DMS 273 (cell line): ENCODE measurements at regions not wholly inside any gene's neighbourhood (a gene's known extent, or its start where the extent isn't known, plus 50 kb on each side); places are given as distances from the start of the nearest gene placed in this dataset.
A peak's percentile ranks its signal among the peaks of the same experiment; 100 is the strongest.

Experiments used
- DNase-seq: peaks from one replicate; lab custom pipeline; 2025; ENCODE audit not compliant: unreplicated experiment; lab: John Stamatoyannopoulos, UW

GRCh38 chr5:74044936-74045335, 418.9 kb downstream of the ARHGEF28 start:
- no peak for DNase-seq

- no peak for DNase-seq
These were observed 417.0 kb downstream of the ARHGEF28 start for GRCh38 chr5:74042959-74043358.

GRCh38 chr5:74042559-74042958, 416.6 kb downstream of the ARHGEF28 start:
- no peak for DNase-seq

- no peak for DNase-seq
These were observed 415.9 kb downstream of the ARHGEF28 start for GRCh38 chr5:74041913-74042312.

DNA sequence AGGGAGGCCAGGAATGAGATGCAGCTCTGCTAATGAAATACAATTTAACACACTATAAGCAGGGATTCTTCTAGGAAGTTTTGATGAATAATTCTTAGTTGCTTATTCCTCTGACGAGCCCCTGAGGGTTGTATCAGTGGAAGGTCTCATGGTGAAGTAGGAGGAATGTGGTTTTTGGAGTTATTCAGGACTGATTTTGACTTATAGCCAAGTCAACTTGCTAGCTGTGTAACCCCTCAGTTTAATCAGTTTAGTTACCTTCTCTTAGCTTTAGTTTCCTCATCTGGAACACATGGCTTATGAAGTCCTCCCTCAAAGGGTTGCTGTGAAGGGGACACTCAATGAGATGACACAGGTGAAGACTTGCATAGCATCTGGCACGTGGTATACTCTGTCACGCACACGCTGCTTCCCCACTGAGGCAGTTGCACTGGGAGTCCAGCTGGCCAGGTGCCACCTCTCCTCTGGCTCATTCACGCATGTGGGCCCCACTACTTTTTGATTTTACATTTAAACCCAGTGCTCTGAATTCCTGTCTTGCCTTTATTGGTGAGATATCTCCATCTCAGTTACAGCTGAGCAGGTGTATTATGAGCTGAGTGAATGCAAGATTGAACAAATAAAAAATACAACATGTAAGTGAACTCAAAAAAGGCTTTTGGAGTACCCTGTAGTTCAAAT, 415.0 kb downstream of the ARHGEF28 start:
- DNase-seq, result peak; percentile 79

DNA sequence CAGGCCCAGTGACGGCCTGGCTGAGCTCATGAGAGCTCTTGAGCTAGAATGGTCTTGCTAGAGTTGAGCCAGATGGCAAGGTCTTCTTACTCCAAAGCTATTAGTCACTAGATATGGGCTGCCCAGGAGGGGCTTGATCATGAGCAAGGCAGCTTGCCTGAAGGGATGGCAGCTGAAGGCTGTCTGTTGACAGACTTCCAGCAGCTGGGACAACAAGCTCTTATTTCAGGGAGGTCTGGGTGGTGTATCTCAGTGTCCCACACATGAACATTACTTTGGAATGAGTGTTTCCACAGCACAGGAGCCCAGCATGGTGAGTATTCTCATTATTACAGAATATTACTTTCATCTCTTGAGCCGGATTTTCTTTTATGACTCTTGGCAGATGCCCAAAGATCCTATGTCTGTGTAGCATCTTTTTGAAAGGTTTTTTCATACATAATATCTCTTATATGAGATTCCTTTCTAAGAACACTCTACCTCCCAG, 414.1 kb downstream of the ARHGEF28 start:
- DNase-seq, result peak; percentile 98

GRCh38 chr5:74037321-74037720, 411.3 kb downstream of the ARHGEF28 start:
- no peak for DNase-seq

DNA sequence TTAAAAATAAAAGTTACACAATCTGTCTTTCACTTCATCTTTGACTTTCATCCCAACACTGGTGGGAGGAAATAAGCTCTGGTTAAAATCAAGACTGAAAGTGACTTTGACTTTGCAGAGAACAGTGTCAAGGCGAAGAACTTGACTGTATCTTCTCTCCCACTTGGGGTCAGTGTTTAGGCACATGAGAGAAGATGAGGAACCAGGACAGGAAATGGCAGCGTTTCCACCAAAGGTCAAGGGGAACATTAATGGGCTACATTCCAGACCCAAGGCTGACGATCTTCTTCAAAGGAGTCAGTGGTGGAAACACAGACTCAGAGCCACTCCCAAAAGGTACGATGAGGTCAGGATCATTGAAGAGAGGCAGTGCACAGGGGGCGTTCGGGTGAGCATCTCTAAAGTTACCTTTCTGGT, 409.5 kb downstream of the ARHGEF28 start:
- peak; percentile 75 for DNase-seq

DNA sequence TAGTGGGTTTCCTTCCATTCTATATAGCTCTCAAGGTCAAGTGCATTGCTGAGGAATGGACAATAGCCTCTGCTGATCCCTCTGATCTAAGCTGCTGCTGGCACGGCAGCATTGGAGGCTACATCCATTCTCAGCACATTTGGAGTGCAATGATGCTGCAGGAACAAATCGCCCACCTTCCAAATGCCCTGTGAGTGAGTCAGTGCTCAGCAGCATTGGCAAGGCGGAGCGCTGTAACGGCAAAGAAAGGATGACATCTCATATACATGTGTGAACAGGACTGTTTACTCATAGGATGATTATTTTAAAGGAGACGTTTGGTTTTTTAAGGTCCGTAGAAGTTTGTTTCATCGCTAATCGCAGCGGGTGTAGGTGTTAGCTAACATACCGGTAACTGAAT, 408.7 kb downstream of the ARHGEF28 start:
- peak; percentile 29 for DNase-seq

DNA sequence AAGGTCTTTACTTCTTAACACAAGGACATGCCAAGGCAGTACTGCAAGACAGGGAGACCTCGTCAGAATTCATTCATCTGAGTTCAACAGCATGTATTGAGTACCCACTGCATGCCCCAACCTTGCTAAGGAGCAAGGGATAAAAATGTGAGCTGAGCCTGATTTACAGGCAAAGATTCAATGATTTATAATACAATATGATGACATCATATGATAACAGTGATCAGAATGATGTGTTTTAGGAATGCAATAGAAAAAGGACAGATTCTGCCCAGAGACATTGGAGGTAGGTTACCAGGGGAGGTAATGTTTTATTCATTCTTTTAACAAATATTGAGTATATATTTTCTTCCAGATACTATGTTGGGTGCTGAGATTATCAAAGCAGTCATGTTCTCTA, 406.6 kb downstream of the ARHGEF28 start:
- DNase-seq, result no peak

DNA sequence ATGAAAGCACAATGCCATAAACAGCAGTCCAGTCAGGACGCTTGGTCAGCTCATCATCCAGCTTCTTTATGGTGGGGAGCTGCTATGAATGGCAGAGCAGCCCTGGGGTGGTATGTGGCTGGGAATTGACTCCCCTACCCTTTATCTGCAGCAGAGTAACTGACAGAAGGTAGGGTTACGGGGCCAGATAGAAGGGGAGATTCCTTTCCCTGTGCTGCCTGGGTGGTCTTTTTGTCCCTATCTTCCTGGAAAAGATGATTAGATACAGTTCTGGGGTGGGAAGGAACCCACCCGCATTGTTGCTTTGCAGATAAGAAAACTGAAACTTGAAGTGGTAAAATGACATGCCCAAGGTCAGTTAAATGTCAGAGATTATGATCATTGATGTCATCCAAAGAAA, 405.5 kb downstream of the ARHGEF28 start:
- DNase-seq, result no peak

DNA sequence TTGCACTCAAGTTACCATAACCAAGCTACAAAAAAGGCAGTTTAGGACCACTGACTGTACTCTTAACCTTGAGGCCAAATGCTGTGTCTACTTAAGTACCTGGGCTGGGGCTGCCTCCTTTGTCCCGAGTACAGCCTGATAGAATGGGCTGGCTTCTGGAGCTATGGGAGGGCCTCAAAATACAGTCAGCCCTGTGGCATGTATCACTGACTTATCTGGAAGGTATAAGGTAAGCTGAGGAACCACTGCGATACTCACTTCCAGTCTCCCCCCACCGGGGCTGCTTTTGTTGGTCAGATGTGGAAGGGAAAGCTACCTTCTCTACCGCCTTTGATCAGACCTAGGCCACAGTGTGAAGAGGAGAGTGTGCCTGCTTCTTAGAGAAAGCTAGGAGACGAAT, 404.8 kb downstream of the ARHGEF28 start:
- no peak for DNase-seq

DNA sequence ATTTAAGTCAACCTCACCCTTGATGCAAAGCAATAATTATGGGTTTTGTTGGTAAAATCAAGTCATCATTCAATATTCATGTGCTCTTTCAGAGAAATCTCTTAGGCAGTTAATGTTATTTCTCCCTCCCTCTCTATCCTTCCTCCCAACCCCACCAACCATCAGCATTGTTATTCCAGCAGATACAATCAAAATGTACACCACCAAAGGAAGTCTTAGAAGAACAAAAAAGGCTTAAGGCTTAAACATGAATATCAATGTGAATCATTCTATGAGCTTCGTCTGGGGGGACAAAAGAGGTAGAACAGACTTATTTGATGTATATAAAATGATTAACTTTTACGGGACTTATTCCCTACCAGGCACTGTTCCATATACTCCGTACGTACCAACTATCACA, 404.4 kb downstream of the ARHGEF28 start:
- no peak for DNase-seq

- DNase-seq, result no peak
These were observed 403.0 kb downstream of the ARHGEF28 start for GRCh38 chr5:74028976-74029375.

DNA sequence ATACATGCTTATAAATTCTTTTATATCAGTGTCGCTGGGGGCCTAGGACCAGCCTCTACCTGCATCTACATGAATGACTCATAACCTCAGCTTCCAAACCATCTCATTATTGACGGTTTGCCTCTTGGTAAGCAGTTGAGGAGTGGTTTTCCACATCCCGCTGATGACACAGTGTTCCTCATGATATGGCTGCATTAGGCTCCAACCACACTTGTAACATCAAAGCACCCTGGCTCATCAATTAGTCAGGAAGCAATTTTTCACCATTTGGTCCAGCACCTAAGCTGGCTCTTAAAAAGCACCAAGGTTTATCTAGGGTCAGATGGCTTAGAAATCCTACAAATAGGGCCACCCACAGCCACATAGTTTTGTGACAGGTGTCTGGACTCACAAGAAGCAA, 402.4 kb downstream of the ARHGEF28 start:
- DNase-seq, result no peak

DNA sequence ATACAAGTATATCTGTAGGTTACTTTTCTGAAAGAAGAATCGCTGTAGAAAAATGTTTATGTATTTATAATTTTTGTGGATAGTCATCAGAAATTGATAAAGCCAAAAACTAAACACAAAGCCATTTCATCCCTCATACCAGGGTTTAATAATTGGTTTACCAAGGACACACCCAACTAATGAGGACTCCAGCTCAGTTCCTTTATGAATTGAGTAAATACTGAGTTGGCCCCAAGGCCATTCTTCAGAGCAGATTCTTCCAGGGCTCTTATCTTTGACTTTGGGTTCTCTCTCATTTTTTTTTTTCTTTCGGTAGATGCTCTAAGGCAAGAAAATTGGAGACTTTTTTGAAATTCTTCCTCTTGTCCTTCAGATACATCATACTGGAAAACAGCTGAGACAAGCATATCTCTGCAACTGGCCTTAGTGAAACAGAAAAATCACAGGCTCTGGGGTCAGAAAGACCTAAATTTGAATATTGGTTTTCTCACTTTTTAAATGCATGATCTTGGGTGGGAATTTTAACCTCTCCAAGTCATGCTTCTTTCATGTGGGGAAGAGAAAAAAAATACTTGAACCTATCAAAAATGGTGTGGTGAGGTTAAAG, 401.8 kb downstream of the ARHGEF28 start:
- DNase-seq, result no peak

DNA sequence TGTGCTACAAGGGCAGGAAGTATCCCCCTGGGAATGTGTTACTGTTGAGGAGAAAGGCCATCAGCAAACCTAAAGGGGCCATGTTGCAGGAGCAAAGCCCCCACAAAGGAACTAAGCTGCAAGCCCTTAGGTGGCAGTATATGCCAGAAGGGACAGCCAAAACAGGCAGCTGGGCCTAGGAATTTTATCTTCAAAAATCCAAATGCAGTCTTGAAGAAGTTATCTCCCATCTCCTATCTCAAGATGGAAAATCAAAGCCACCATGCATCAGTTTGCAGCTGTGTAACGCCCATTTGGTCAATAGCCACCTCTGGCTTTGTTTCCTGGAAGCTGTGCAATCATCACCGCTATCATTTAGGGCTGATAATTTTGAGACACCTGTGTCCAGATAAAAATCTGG, 400.3 kb downstream of the ARHGEF28 start:
- DNase-seq, result peak; percentile 25

- no peak for DNase-seq
These were observed 395.1 kb downstream of the ARHGEF28 start for GRCh38 chr5:74021126-74021525.

DNA sequence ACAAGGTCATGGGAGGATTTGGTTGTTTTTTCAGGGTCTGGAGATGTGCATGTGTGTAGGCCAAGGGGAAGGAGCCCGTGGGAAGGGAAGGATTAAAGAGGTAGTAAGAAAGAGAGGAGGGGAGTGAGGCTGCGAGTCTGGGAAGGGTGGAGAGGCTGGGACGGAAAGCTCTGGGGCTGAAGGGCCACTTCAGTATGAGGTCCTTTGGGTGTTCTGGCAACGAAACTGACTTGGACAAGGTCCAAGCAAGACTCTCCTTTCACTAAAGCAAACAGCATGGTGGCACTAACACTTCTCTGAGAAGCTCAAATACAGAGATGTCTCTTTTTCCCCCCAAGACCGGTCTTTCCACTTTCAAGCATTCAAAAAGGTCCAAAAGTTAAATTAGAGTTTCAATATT, 394.5 kb downstream of the ARHGEF28 start:
- no peak for DNase-seq

DNA sequence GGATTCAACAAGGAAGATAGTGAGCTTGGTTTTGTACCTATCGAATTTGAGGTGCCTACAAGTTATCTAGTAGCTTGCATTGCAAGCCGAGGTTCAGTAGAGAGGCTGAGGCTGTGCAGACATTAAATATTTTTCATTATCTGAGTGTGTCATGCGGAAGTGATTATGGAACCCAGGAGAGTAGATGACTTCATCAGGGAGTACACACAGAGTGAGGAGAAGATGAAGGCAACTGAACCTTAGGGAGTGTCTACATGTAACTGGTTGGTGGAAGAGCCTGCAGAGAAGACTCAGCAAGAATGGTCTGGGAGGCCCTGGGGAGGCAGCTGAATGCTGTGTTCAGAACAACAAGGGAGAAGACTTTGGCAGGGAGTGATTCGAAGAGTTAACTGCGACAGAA, 393.9 kb downstream of the ARHGEF28 start:
- no peak for DNase-seq

- peak; percentile 84 for DNase-seq
These were observed 391.8 kb downstream of the ARHGEF28 start for GRCh38 chr5:74017786-74018211.

DNA sequence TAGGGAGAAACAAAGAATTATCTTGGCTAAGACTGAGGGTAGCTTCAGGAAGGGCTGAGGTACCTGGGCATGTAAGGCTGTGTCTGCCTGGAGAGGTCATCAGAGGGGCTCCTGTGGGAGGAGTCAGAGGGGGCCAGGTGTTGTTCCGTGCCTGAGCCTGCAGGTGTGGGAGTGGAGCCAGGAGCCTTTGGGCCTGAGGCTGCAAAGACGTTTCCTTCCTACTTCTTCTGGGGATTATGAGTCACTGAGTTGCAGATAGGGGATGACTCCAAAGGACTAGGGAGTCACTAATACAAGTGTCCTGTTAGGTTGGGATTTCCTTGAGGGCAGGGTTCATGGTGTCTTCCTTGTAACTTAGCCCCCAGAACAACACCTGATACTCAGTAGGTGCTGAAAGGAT, 391.1 kb downstream of the ARHGEF28 start:
- no peak for DNase-seq

- DNase-seq, result peak; percentile 45
These were observed 390.4 kb downstream of the ARHGEF28 start for GRCh38 chr5:74016373-74016772.
